IMR-90 (cell line): ENCODE measurements at regions not wholly inside any gene's neighbourhood (a gene's known extent, or its start where the extent isn't known, plus 50 kb on each side); places are given as distances from the start of the nearest gene placed in this dataset.

Source experiments
- ATAC-seq: fragments of 200-7000 bp; cut with Tn5 transposase; 2 replicates; pipeline ENCODE4 v1.9.1; 2020; ENCODE audit warnings: low read depth, mild to moderate bottlenecking, moderate library complexity
- BruUV-seq: library from RNA; stranded (reverse); fragments of 400-500 nt; replicated peaks from 2 replicates; lab custom pipeline; 2021; lab: Mats Ljungman, UMichigan
- CTCF ChIA-PET: fragments of 300-600 bp; formaldehyde crosslinking; extraction: SDS; loops from one replicate; lab custom pipeline; 2021; ENCODE audit warnings: antibody characterized with exemption; lab: Yijun Ruan, JAX
- POLR2A ChIA-PET: fragments of 300-600 bp; sonication (Branson Sonifier 250); formaldehyde crosslinking; loops from one replicate; lab custom pipeline; 2022; ENCODE audit warnings: antibody characterized with exemption; ENCODE audit not compliant: unreplicated experiment; lab: Charles Lee
- DNase-seq: peaks from one replicate; pipeline ENCODE4 v3.0.0; 2013
- H2AFZ ChIP-seq: replicated peaks from 2 replicates; pipeline ENCODE3; 2013; ENCODE audit warnings: low read length, mild to moderate bottlenecking; ENCODE audit not compliant: poor library complexity
- H2AK5ac ChIP-seq: 2 replicates; pipeline ENCODE4 v1.6.1; 2013; ENCODE audit warnings: low read depth, low read length, inconsistent platforms
- H2AK9ac ChIP-seq: replicated peaks from 2 replicates; pipeline ENCODE3; 2013; ENCODE audit warnings: mild to moderate bottlenecking, low read depth, low read length, moderate library complexity; ENCODE audit not compliant: poor library complexity
- H2BK120ac ChIP-seq: 2 replicates; pipeline ENCODE4 v1.6.1; 2013; ENCODE audit warnings: low read depth, low read length, inconsistent platforms
- H2BK15ac ChIP-seq: 3 replicates; pipeline ENCODE4 v1.6.1; 2013; ENCODE audit warnings: low read depth, low read length, inconsistent platforms
- H2BK20ac ChIP-seq: 2 replicates; pipeline ENCODE4 v1.6.1; 2013; ENCODE audit warnings: low read depth, mild to moderate bottlenecking, inconsistent platforms, low read length, moderate library complexity
- H2BK5ac ChIP-seq: 2 replicates; pipeline ENCODE4 v1.6.1; 2013; ENCODE audit warnings: mild to moderate bottlenecking, low read depth, low read length, inconsistent platforms; ENCODE audit not compliant: poor library complexity, severe bottlenecking
- H3K14ac ChIP-seq: replicated peaks from 2 replicates; pipeline ENCODE4 v1.6.1; 2013; ENCODE audit warnings: low read depth, low read length, inconsistent platforms
- H3K18ac ChIP-seq: 2 replicates; pipeline ENCODE4 v1.6.1; 2013; ENCODE audit warnings: low read depth, low read length, control low read depth
- H3K23ac ChIP-seq: 2 replicates; pipeline ENCODE4 v1.6.1; 2013; ENCODE audit warnings: low read depth, low read length, inconsistent platforms
- H3K27ac ChIP-seq: 2 replicates; pipeline ENCODE4 v1.5.1; 2013; ENCODE audit warnings: mild to moderate bottlenecking, control low read depth, low read length; ENCODE audit not compliant: insufficient read depth
- H3K27me3 ChIP-seq: 2 replicates; pipeline ENCODE4 v1.6.1; 2013; ENCODE audit warnings: low read length; ENCODE audit not compliant: control insufficient read depth, insufficient read depth
- H3K36me3 ChIP-seq: 2 replicates; pipeline ENCODE4 v1.6.1; 2013; ENCODE audit warnings: low read length, mixed read lengths; ENCODE audit not compliant: control insufficient read depth, insufficient read depth
- H3K4ac ChIP-seq: 2 replicates; pipeline ENCODE4 v1.6.1; 2013; ENCODE audit warnings: low read depth, low read length, inconsistent platforms
- H3K4me1 ChIP-seq: 2 replicates; pipeline ENCODE4 v1.6.1; 2013; ENCODE audit warnings: low read length, mixed read lengths; ENCODE audit not compliant: control insufficient read depth, insufficient read depth
- H3K4me2 ChIP-seq: 2 replicates; pipeline ENCODE4 v1.6.1; 2013; ENCODE audit warnings: low read depth, mild to moderate bottlenecking, control low read depth, low read length, moderate library complexity
- H3K4me3 ChIP-seq: 2 replicates; pipeline ENCODE4 v1.5.1; 2013; ENCODE audit warnings: low read depth, mild to moderate bottlenecking, control low read depth, low read length, moderate library complexity; ENCODE audit not compliant: insufficient read depth
- H3K56ac ChIP-seq: 2 replicates; pipeline ENCODE4 v1.6.1; 2013; ENCODE audit warnings: low read length, inconsistent platforms; ENCODE audit not compliant: insufficient read depth; ENCODE audit errors: extremely low read depth
- H3K79me1 ChIP-seq, 2 experiments: 2 replicates each; pipeline ENCODE4 v1.6.1; 2013; ENCODE audit warnings: low read length in 2 of 2, inconsistent platforms in 1 of 2, low read depth in 1 of 2
- H3K9ac ChIP-seq: 2 replicates; pipeline ENCODE4 v1.6.1; 2013; ENCODE audit warnings: low read depth, low read length, control low read depth
- H3K9me1 ChIP-seq: 2 replicates; pipeline ENCODE4 v1.6.1; 2013; ENCODE audit warnings: low read length, inconsistent platforms; ENCODE audit not compliant: insufficient read depth
- H3K9me3 ChIP-seq: 2 replicates; pipeline ENCODE4 v1.6.1; 2013; ENCODE audit warnings: low read length; ENCODE audit not compliant: control insufficient read depth, insufficient read depth
- H4K20me1 ChIP-seq: 2 replicates; pipeline ENCODE4 v1.6.1; 2013; ENCODE audit warnings: low read length, inconsistent platforms; ENCODE audit not compliant: insufficient read depth
- H4K5ac ChIP-seq: 2 replicates; pipeline ENCODE4 v1.6.1; 2013; ENCODE audit warnings: mild to moderate bottlenecking, low read depth, low read length, control low read depth
- H4K8ac ChIP-seq, 2 experiments: 2 replicates each; pipeline ENCODE4 v1.6.1; 2013; ENCODE audit warnings: low read depth in 2 of 2, low read length in 2 of 2, control low read depth in 1 of 2, inconsistent platforms in 1 of 2
- H4K91ac ChIP-seq: 2 replicates; pipeline ENCODE4 v1.6.1; 2013; ENCODE audit warnings: low read depth, low read length, inconsistent platforms; ENCODE audit not compliant: insufficient read depth
- BHLHE40 ChIP-seq: fragments of 150-350 bp; IDR thresholded peaks from 2 replicates; pipeline ENCODE4 v1.6.1; 2016; ENCODE audit warnings: mild to moderate bottlenecking, low read depth, low read length
- CEBPB ChIP-seq: IDR thresholded peaks from 2 replicates; pipeline ENCODE4 v1.6.1; 2012; ENCODE audit warnings: low read depth, low read length, improper control_type of control experiment
- CHD1 ChIP-seq: IDR thresholded peaks from 2 replicates; pipeline ENCODE4 v1.6.1; 2012; ENCODE audit warnings: low read depth, low read length, improper control_type of control experiment
- FOS ChIP-seq: fragments of 150-350 bp; IDR thresholded peaks from 2 replicates; pipeline ENCODE4 v1.6.1; 2016; ENCODE audit warnings: low read depth, low read length
- MAFK ChIP-seq: IDR thresholded peaks from 2 replicates; pipeline ENCODE4 v1.6.1; 2012; ENCODE audit warnings: low read depth, low read length, improper control_type of control experiment
- MAZ ChIP-seq: IDR thresholded peaks from 2 replicates; pipeline ENCODE4 v1.6.1; 2012; ENCODE audit warnings: low read depth, mild to moderate bottlenecking, low read length, improper control_type of control experiment, moderate library complexity, borderline replicate concordance
- MXI1 ChIP-seq: IDR thresholded peaks from 2 replicates; pipeline ENCODE4 v1.6.1; 2012; ENCODE audit warnings: low read depth, mild to moderate bottlenecking, low read length, moderate library complexity, borderline replicate concordance
- NFE2L2 ChIP-seq: fragments of 150-350 bp; IDR thresholded peaks from 2 replicates; pipeline ENCODE4 v1.6.1; 2016; ENCODE audit warnings: low read depth, mild to moderate bottlenecking, low read length
- POLR2A ChIP-seq: IDR thresholded peaks from 2 replicates; pipeline ENCODE4 v1.6.1; 2012; ENCODE audit warnings: mild to moderate bottlenecking, low read depth, low read length
- RAD21 ChIP-seq: IDR thresholded peaks from 2 replicates; pipeline ENCODE4 v1.6.1; 2012; ENCODE audit warnings: low read length, improper control_type of control experiment
- RCOR1 ChIP-seq: IDR thresholded peaks from 2 replicates; pipeline ENCODE4 v1.6.1; 2012; ENCODE audit warnings: mild to moderate bottlenecking, low read length, improper control_type of control experiment; ENCODE audit not compliant: insufficient replicate concordance
- RFX5 ChIP-seq: IDR thresholded peaks from 2 replicates; pipeline ENCODE4 v1.8.0; 2012; ENCODE audit warnings: low read depth, mild to moderate bottlenecking, low read length, moderate library complexity
- SMC3 ChIP-seq: fragments of 150-350 bp; IDR thresholded peaks from 2 replicates; pipeline ENCODE4 v1.6.1; 2016; ENCODE audit warnings: low read depth, mild to moderate bottlenecking, antibody characterized with exemption, low read length, moderate library complexity
- WGBS, 2 experiments: methylation state at CpG; one replicate each; pipeline versions ENCODE4 v1.1.5 to v1.1.7; 2013; ENCODE audit warnings: missing lambda C conversion rate in 2 of 2; ENCODE audit not compliant: insufficient read length in 1 of 2; ENCODE audit errors: extremely low coverage in 2 of 2; 5-methylcytosine and 5-hydroxymethylcytosine counted together
- dilution Hi-C: fragments of 300-500 bp; cut with HindIII; formaldehyde crosslinking; loops from one replicate; pipeline ENCODE4 v1.14.3; 2018; ENCODE audit warnings: low sequenced_read_pairs; ENCODE audit not compliant: unreplicated experiment
- in situ Hi-C: fragments of 300-500 bp; cut with MboI; formaldehyde crosslinking; loops from 3 replicates; pipeline ENCODE4 v1.14.3; 2019; ENCODE audit warnings: low sequenced_read_pairs, inconsistent platforms, mixed read lengths
- intact Hi-C: fragments of 100-400 bp; cut with micrococcal nuclease; formaldehyde crosslinking; loops from 2 replicates; pipeline ENCODE4 v1.10.0; 2022
- TF ChIP-seq, protein P1 (sequence below): fragments of 150-350 bp; IDR thresholded peaks from 2 replicates; pipeline ENCODE4 v1.6.1; 2017; ENCODE audit warnings: mild to moderate bottlenecking, antibody characterized with exemption, low read length, low read depth
- TF ChIP-seq, protein P2 (sequence below): fragments of 150-350 bp; IDR thresholded peaks from 2 replicates; pipeline ENCODE4 v1.6.1; 2016; ENCODE audit warnings: low read depth, mild to moderate bottlenecking, low read length, moderate library complexity, borderline replicate concordance
- TF ChIP-seq, protein P3 (sequence below): conservative IDR thresholded peaks from 2 replicates; pipeline ENCODE4 v1.5.1; 2012; ENCODE audit warnings: mild to moderate bottlenecking, low read depth, low read length, improper control_type of control experiment

DNA sequence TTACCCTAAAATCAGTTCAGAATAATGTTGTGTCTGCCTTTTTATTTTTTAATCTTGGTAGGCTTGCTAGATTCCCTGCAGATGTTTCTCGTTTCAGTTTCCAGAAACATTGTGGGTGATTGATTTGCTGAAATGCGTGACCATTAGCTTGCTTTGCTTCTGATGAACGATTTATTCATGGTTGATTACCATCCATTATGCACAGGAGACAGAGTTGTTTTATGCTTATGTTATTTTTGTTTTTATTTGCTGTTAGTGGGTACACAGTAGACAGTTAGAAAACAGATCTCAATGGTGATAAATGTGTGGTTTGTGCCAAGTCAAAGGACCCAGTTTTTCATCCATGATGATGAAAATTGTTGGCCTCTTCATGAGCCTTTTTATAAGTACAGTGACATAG is 455.6 kb upstream of the BOD1L1 start:
- no peak overlapping the region for H2BK20ac ChIP-seq
- DNase-seq (no peak), ATAC-seq (no peak)
- intact Hi-C loops (no loop called here), in situ Hi-C loops (no loop called here), dilution Hi-C loops (no loop called here)
- no peak overlapping the region for H2AK9ac ChIP-seq
- no peak overlapping the region for H3K18ac ChIP-seq
- WGBS, 2 experiments: no CpG with 5 or more reads among the region's 3 CpGs
- no peak overlapping the region for H4K5ac ChIP-seq
- H3K4me1 ChIP-seq: no peaks in the 10 kb centered on the region
- H3K27me3 ChIP-seq: no peaks in the 10 kb centered on the region
- H3K79me1 ChIP-seq: no peaks in the 10 kb centered on the region
- POLR2A ChIA-PET: no interaction called here
- no peak overlapping the region for H3K23ac ChIP-seq
- H3K9ac ChIP-seq: no peak overlapping the region
- H3K56ac ChIP-seq: no peak overlapping the region
- no peak overlapping the region for H3K27ac ChIP-seq
- H2AFZ ChIP-seq: no peak overlapping the region
- no peak overlapping the region for H2BK120ac ChIP-seq
- no peak for TF ChIP-seq RFX5
- TF ChIP-seq RCOR1: no peak
- no peak for TF ChIP-seq SMC3
- no peak for TF ChIP-seq POLR2A
- TF ChIP-seq MAFK: no peak
- TF ChIP-seq, protein P1, sequence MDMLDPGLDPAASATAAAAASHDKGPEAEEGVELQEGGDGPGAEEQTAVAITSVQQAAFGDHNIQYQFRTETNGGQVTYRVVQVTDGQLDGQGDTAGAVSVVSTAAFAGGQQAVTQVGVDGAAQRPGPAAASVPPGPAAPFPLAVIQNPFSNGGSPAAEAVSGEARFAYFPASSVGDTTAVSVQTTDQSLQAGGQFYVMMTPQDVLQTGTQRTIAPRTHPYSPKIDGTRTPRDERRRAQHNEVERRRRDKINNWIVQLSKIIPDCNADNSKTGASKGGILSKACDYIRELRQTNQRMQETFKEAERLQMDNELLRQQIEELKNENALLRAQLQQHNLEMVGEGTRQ: no peak
- no peak for TF ChIP-seq CHD1
- TF ChIP-seq RAD21: no peak
- TF ChIP-seq CEBPB: no peak
- no peak for TF ChIP-seq MXI1
- TF ChIP-seq, protein P2, sequence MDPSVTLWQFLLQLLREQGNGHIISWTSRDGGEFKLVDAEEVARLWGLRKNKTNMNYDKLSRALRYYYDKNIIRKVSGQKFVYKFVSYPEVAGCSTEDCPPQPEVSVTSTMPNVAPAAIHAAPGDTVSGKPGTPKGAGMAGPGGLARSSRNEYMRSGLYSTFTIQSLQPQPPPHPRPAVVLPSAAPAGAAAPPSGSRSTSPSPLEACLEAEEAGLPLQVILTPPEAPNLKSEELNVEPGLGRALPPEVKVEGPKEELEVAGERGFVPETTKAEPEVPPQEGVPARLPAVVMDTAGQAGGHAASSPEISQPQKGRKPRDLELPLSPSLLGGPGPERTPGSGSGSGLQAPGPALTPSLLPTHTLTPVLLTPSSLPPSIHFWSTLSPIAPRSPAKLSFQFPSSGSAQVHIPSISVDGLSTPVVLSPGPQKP: no peak
- TF ChIP-seq NFE2L2: no peak
- no peak for TF ChIP-seq FOS
- TF ChIP-seq BHLHE40: no peak
- no peak for TF ChIP-seq MAZ
- TF ChIP-seq, protein P3, sequence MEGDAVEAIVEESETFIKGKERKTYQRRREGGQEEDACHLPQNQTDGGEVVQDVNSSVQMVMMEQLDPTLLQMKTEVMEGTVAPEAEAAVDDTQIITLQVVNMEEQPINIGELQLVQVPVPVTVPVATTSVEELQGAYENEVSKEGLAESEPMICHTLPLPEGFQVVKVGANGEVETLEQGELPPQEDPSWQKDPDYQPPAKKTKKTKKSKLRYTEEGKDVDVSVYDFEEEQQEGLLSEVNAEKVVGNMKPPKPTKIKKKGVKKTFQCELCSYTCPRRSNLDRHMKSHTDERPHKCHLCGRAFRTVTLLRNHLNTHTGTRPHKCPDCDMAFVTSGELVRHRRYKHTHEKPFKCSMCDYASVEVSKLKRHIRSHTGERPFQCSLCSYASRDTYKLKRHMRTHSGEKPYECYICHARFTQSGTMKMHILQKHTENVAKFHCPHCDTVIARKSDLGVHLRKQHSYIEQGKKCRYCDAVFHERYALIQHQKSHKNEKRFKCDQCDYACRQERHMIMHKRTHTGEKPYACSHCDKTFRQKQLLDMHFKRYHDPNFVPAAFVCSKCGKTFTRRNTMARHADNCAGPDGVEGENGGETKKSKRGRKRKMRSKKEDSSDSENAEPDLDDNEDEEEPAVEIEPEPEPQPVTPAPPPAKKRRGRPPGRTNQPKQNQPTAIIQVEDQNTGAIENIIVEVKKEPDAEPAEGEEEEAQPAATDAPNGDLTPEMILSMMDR: no peak
- H3K4me3 ChIP-seq: no peak overlapping the region
- no peaks in the 10 kb centered on the region for H3K9me3 ChIP-seq
- no peak overlapping the region for H2BK5ac ChIP-seq
- no peaks in the 10 kb centered on the region for H3K36me3 ChIP-seq
- H4K20me1 ChIP-seq: no peaks in the 10 kb centered on the region
- no peak overlapping the region for H3K4ac ChIP-seq
- H3K9me1 ChIP-seq: no peaks in the 10 kb centered on the region
- H4K8ac ChIP-seq: no peak overlapping the region
- H3K4me2 ChIP-seq: no peak overlapping the region
- no peak overlapping the region for H2BK15ac ChIP-seq
- no TSS peak for BruUV-seq
- H4K91ac ChIP-seq: no peak overlapping the region
- no peak overlapping the region for H3K14ac ChIP-seq
- CTCF ChIA-PET: interaction anchor here (0.7 kb wide), 1 partner anchor 238 kb away, joined by 4 read pairs; no protein-coding TSS in a partner anchor
- no peak overlapping the region for H2AK5ac ChIP-seq
